Endothelial cell of umbilical vein (primary cell): ENCODE measurements at regions not wholly inside any gene's neighbourhood (a gene's known extent, or its start where the extent isn't known, plus 50 kb on each side); places are given as distances from the start of the nearest gene placed in this dataset.

Source experiments
- BruUV-seq: library from RNA; stranded (reverse); fragments of 400-500 nt; replicated peaks from 2 replicates; lab custom pipeline; 2021; lab: Mats Ljungman, UMichigan
- CTCF ChIA-PET: fragments of 300-600, 350-600 bp; sonication (Branson Sonifier 250); formaldehyde crosslinking; loops from one replicate; lab custom pipeline; 2021; ENCODE audit warnings: antibody characterized with exemption, inconsistent platforms; lab: Charles Lee
- POLR2A ChIA-PET: fragments of 300-600, 350-600 bp; sonication (Branson Sonifier 250); formaldehyde crosslinking; loops from one replicate; lab custom pipeline; 2021; ENCODE audit warnings: antibody characterized with exemption, inconsistent platforms; lab: Charles Lee
- DNase-seq: peaks from one replicate; pipeline ENCODE4 v3.0.0-alpha.2; 2011; ENCODE audit warnings: low read depth, low spot score
- FAIRE-seq: peaks from 2 replicates; lab custom pipeline; 2011; peaks lifted over from hg19 to GRCh38; lab: Jason Lieb, UNC
- H2AFZ ChIP-seq: 2 replicates; pipeline ENCODE4 v1.6.0; 2012; ENCODE audit warnings: low read depth, low read length, control low read depth, inconsistent platforms
- H3K27ac ChIP-seq: 2 replicates; pipeline ENCODE4 v1.5.1; 2011; ENCODE audit warnings: low read depth, mild to moderate bottlenecking, control low read depth, low read length, moderate library complexity; ENCODE audit not compliant: insufficient read depth
- H3K27me3 ChIP-seq, 2 experiments: 2 replicates each; pipeline versions ENCODE4 v1.6.0 to v1.6.1; 2011; ENCODE audit warnings: low read length in 2 of 2, mixed read lengths in 1 of 2; ENCODE audit not compliant: control insufficient read depth in 2 of 2, insufficient read depth in 2 of 2
- H3K36me3 ChIP-seq, 2 experiments: 2 replicates in 1 of 2; 3 replicates in 1 of 2; pipeline ENCODE4 v1.5.1; 2011; ENCODE audit warnings: low read length in 2 of 2, mild to moderate bottlenecking in 1 of 2, moderate library complexity in 1 of 2; ENCODE audit not compliant: control insufficient read depth in 2 of 2, insufficient read depth in 2 of 2; ENCODE audit errors: extremely low read depth in 1 of 2
- H3K4me1 ChIP-seq: 3 replicates; pipeline ENCODE4 v1.5.1; 2011; ENCODE audit warnings: mild to moderate bottlenecking, low read length; ENCODE audit not compliant: control insufficient read depth, insufficient read depth; ENCODE audit errors: extremely low read depth
- H3K4me2 ChIP-seq: 2 replicates; pipeline ENCODE4 v1.6.1; 2011; ENCODE audit warnings: low read length, control low read depth, mixed read lengths; ENCODE audit not compliant: insufficient read depth
- H3K4me3 ChIP-seq, 3 experiments: fragments of 200-600 bp in 1 of 3; sonication (generic), shearing (Covaris generic) in 1 of 3; replicated peaks in 1 of 3; 2 replicates each; pipeline ENCODE4 v1.5.1; 2011 to 2016; ENCODE audit warnings: control low read depth in 3 of 3, low read length in 3 of 3, mild to moderate bottlenecking in 2 of 3, inconsistent platforms in 1 of 3, low read depth in 1 of 3, moderate library complexity in 1 of 3; ENCODE audit not compliant: insufficient read depth in 1 of 3
- H3K79me2 ChIP-seq: 2 replicates; pipeline ENCODE4 v1.6.0; 2012; ENCODE audit warnings: low read length, inconsistent platforms; ENCODE audit not compliant: control insufficient read depth, insufficient read depth
- H3K9ac ChIP-seq: replicated peaks from 2 replicates; pipeline ENCODE3; 2011; ENCODE audit warnings: low read length, control low read depth; ENCODE audit not compliant: insufficient read depth; ENCODE audit errors: extremely low read depth
- H3K9me1 ChIP-seq: replicated peaks from 3 replicates; pipeline ENCODE4 v1.6.0; 2011; ENCODE audit warnings: mild to moderate bottlenecking, low read length; ENCODE audit not compliant: control insufficient read depth, insufficient read depth; ENCODE audit errors: extremely low read depth
- H3K9me3 ChIP-seq: replicated peaks from 2 replicates; pipeline ENCODE4 v1.5.1; 2012; ENCODE audit warnings: low read length, inconsistent platforms; ENCODE audit not compliant: control insufficient read depth, insufficient read depth
- H4K20me1 ChIP-seq: replicated peaks from 2 replicates; pipeline ENCODE3; 2011; ENCODE audit warnings: mild to moderate bottlenecking, low read length; ENCODE audit not compliant: control insufficient read depth, insufficient read depth; ENCODE audit errors: extremely low read depth
- EZH2 ChIP-seq: IDR thresholded peaks from 2 replicates; pipeline ENCODE4 v1.6.1; 2012; ENCODE audit warnings: borderline replicate concordance, low read depth, mild to moderate bottlenecking, moderate library complexity, low read length, inconsistent platforms; ENCODE audit not compliant: severe bottlenecking
- FOS ChIP-seq: IDR thresholded peaks from 2 replicates; pipeline ENCODE4 v1.6.1; 2011; ENCODE audit warnings: mild to moderate bottlenecking, low read length, moderate library complexity, borderline replicate concordance; ENCODE audit not compliant: insufficient read depth
- JUN ChIP-seq: IDR thresholded peaks from 2 replicates; pipeline ENCODE4 v1.6.1; 2011; ENCODE audit warnings: borderline replicate concordance, low read depth; ENCODE audit not compliant: insufficient read length, insufficient read depth
- MYC ChIP-seq: IDR thresholded peaks from one replicate; pipeline ENCODE4 v1.6.1; 2011; ENCODE audit warnings: mild to moderate bottlenecking, low read depth, low read length
- POLR2A ChIP-seq: IDR thresholded peaks from 2 replicates; pipeline ENCODE4 v1.6.1; 2012; ENCODE audit warnings: low read depth, mild to moderate bottlenecking, control low read depth, low read length
- POLR2AphosphoS5 ChIP-seq: IDR thresholded peaks from 2 replicates; pipeline ENCODE4 v1.6.1; 2012; ENCODE audit warnings: low read depth, mild to moderate bottlenecking, control low read depth, low read length, moderate library complexity; ENCODE audit not compliant: insufficient read depth
- dilution Hi-C: fragments of 300-500 bp; cut with MboI; formaldehyde crosslinking; loops from one replicate; pipeline ENCODE4 v1.15.0; 2019; ENCODE audit warnings: low sequenced_read_pairs; ENCODE audit not compliant: extremely low pct_ligation_motif_present
- intact Hi-C: fragments of 100-400 bp; cut with micrococcal nuclease; formaldehyde crosslinking; loops from one replicate; pipeline ENCODE4 v1.10.0; 2022
- TF ChIP-seq, protein P1 (sequence below): IDR thresholded peaks from 2 replicates; pipeline ENCODE4 v1.6.1; 2011; ENCODE audit not compliant: insufficient read depth, insufficient read length
- TF ChIP-seq, protein P2 (sequence below), 2 donors: IDR thresholded peaks; 1 replicate in 1 of 2; 2 replicates in 1 of 2; pipeline ENCODE4 v1.5.1; 2011; ENCODE audit warnings: low read length in 2 of 2, mild to moderate bottlenecking in 2 of 2, moderate library complexity in 2 of 2, control low read depth in 1 of 2, inconsistent platforms in 1 of 2, low read depth in 1 of 2; ENCODE audit not compliant: insufficient read depth in 1 of 2; ENCODE audit errors: extremely low read depth in 1 of 2

DNA sequence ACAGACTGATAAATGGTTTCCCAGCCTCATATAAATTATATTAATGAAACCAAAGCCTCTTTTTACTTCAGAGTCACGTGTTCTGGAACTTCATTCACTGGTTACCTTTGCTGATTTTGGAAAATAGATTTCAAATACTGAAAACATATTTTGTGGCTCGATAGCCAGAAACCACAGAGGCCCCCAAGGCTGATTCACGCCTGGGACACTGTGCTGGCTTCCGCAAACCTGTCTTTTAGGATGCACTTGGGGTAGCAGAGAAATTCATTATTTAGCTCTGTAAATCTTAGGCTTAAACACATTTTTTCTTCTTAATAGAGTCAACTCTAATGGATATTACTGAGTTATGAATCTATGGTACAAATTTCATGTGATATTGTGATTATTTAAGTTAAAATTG is 90.7 kb upstream of the TMEM18 start:
- dilution Hi-C loops, result no loop called here
- intact Hi-C loops, result no loop called here
- ChIA-PET CTCF (no interaction called here), POLR2A (no interaction called here)
- no peak for FAIRE-seq
- DNase-seq, result no peak
- Histone ChIP-seq H3K27me3 (no peaks in the 10 kb centered on the region), H3K36me3 (no peaks in the 10 kb centered on the region), H3K27ac (no peak overlapping the region), H3K9ac (no peak overlapping the region), H3K4me3 (no peak overlapping the region), H3K9me3 (peaks cover 7% of the 10 kb centered on the region), H3K4me2 (no peak overlapping the region), H2AFZ (no peak overlapping the region), H3K4me1 (no peaks in the 10 kb centered on the region), H3K79me2 (no peaks in the 10 kb centered on the region), H4K20me1 (no peaks in the 10 kb centered on the region), H3K9me1 (no peaks in the 10 kb centered on the region)
- TF ChIP-seq JUN (no peak), POLR2A (no peak), MYC (no peak), FOS (no peak), EZH2 (no peak), POLR2AphosphoS5 (no peak)
- TF ChIP-seq, protein P1, sequence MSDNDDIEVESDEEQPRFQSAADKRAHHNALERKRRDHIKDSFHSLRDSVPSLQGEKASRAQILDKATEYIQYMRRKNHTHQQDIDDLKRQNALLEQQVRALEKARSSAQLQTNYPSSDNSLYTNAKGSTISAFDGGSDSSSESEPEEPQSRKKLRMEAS, result no peak
- TF ChIP-seq, protein P2, sequence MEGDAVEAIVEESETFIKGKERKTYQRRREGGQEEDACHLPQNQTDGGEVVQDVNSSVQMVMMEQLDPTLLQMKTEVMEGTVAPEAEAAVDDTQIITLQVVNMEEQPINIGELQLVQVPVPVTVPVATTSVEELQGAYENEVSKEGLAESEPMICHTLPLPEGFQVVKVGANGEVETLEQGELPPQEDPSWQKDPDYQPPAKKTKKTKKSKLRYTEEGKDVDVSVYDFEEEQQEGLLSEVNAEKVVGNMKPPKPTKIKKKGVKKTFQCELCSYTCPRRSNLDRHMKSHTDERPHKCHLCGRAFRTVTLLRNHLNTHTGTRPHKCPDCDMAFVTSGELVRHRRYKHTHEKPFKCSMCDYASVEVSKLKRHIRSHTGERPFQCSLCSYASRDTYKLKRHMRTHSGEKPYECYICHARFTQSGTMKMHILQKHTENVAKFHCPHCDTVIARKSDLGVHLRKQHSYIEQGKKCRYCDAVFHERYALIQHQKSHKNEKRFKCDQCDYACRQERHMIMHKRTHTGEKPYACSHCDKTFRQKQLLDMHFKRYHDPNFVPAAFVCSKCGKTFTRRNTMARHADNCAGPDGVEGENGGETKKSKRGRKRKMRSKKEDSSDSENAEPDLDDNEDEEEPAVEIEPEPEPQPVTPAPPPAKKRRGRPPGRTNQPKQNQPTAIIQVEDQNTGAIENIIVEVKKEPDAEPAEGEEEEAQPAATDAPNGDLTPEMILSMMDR (IDR thresholded peaks at IDR 0.05; ENCODE audit: extremely low read depth in 1 of 2, insufficient read depth in 1 of 2, low read depth in 1 of 2, low read length in 2 of 2), result no peak
- no TSS peak for BruUV-seq
